H1 (cell line): ENCODE measurements at regions not wholly inside any gene's neighbourhood (a gene's known extent, or its start where the extent isn't known, plus 50 kb on each side); places are given as distances from the start of the nearest gene placed in this dataset.

Source experiments
- CTCF ChIA-PET: fragments of 300-600 bp; sonication (Branson Sonifier 250); formaldehyde crosslinking; loops from one replicate; lab custom pipeline; 2021; ENCODE audit not compliant: partially characterized antibody; lab: Charles Lee
- POLR2A ChIA-PET: fragments of 300-600 bp; sonication (Branson Sonifier 250); formaldehyde crosslinking; loops from one replicate; lab custom pipeline; 2021; ENCODE audit warnings: inconsistent platforms; ENCODE audit not compliant: partially characterized antibody; lab: Charles Lee
- DNase-seq, 2 experiments: peaks; one replicate each; pipeline versions ENCODE4 v3.0.0 to v3.0.0-alpha.2; 2010 to 2022; ENCODE audit warnings: low spot score in 2 of 2, low read depth in 1 of 2, mixed read lengths in 1 of 2
- FAIRE-seq: peaks from 2 replicates; lab custom pipeline; 2011; peaks lifted over from hg19 to GRCh38; lab: Jason Lieb, UNC
- H2AFZ ChIP-seq: 2 replicates; pipeline ENCODE4 v1.8.1; 2012; ENCODE audit warnings: low read length, inconsistent platforms
- H2AK5ac ChIP-seq: 2 replicates; pipeline ENCODE4 v1.6.1; 2013; ENCODE audit warnings: low read depth, low read length
- H2BK120ac ChIP-seq: replicated peaks from 2 replicates; pipeline ENCODE3; 2013; ENCODE audit warnings: low read depth, low read length, inconsistent platforms
- H2BK12ac ChIP-seq: 2 replicates; pipeline ENCODE4 v1.6.1; 2013; ENCODE audit warnings: low read depth, low read length
- H2BK15ac ChIP-seq: 2 replicates; pipeline ENCODE4 v1.6.1; 2013; ENCODE audit warnings: low read length
- H2BK20ac ChIP-seq: 2 replicates; pipeline ENCODE4 v1.6.1; 2013; ENCODE audit warnings: low read length
- H2BK5ac ChIP-seq: 2 replicates; pipeline ENCODE4 v1.6.1; 2013; ENCODE audit warnings: low read depth, low read length
- H3K14ac ChIP-seq: 2 replicates; pipeline ENCODE4 v1.6.1; 2013; ENCODE audit warnings: inconsistent platforms; ENCODE audit not compliant: insufficient read length
- H3K18ac ChIP-seq: 2 replicates; pipeline ENCODE4 v1.6.1; 2013; ENCODE audit warnings: low read length; ENCODE audit errors: extremely low read depth
- H3K23ac ChIP-seq: 2 replicates; pipeline ENCODE4 v1.6.1; 2013; ENCODE audit warnings: inconsistent platforms; ENCODE audit not compliant: insufficient read length
- H3K23me2 ChIP-seq: 2 replicates; pipeline ENCODE4 v1.6.1; 2013; ENCODE audit warnings: low read depth, low read length
- H3K27ac ChIP-seq: 2 replicates; pipeline ENCODE4 v1.6.1; 2011; ENCODE audit warnings: low read depth, low read length, inconsistent platforms
- H3K27me3 ChIP-seq, 4 experiments: replicated peaks in 1 of 4; 1 replicate in 1 of 4; 2 replicates in 3 of 4; pipeline versions ENCODE4 v1.6.1 to v1.8.1; 2011 to 2013; ENCODE audit warnings: low read length in 3 of 4, mild to moderate bottlenecking in 3 of 4, inconsistent platforms in 2 of 4, mixed read lengths in 2 of 4, moderate library complexity in 1 of 4; ENCODE audit not compliant: control insufficient read depth in 3 of 4, insufficient read depth in 3 of 4; ENCODE audit errors: extremely low read depth in 1 of 4
- H3K36me3 ChIP-seq, 4 experiments: 2 replicates each; pipeline versions ENCODE4 v1.6.1 to v1.8.1; 2011 to 2013; ENCODE audit warnings: mild to moderate bottlenecking in 4 of 4, low read length in 3 of 4, moderate library complexity in 2 of 4, control low read depth in 1 of 4, inconsistent platforms in 1 of 4; ENCODE audit not compliant: insufficient read depth in 4 of 4, control insufficient read depth in 2 of 4
- H3K4ac ChIP-seq: replicated peaks from 2 replicates; pipeline ENCODE3; 2013; ENCODE audit warnings: low read length, low read depth, mixed read lengths, inconsistent platforms; ENCODE audit not compliant: insufficient read length
- H3K4me1 ChIP-seq, 4 experiments: replicated peaks in 1 of 4; 1 replicate in 1 of 4; 2 replicates in 3 of 4; pipeline versions ENCODE4 v1.6.1 to v1.8.1; 2011 to 2013; ENCODE audit warnings: low read length in 3 of 4, inconsistent platforms in 2 of 4, mixed read lengths in 1 of 4; ENCODE audit not compliant: insufficient read depth in 4 of 4, control insufficient read depth in 3 of 4
- H3K4me2 ChIP-seq, 2 experiments: 2 replicates each; pipeline versions ENCODE4 v1.6.1 to v1.8.1; 2011 to 2013; ENCODE audit warnings: low read depth in 2 of 2, low read length in 2 of 2, control low read depth in 1 of 2, inconsistent platforms in 1 of 2, mild to moderate bottlenecking in 1 of 2; ENCODE audit not compliant: insufficient read depth in 1 of 2
- H3K4me3 ChIP-seq, 4 experiments: fragments of 200-600, 300-600 bp in 1 of 4; sonication (generic), shearing (Covaris generic), sonication (Bioruptor Twin) in 1 of 4; 2 replicates each; pipeline versions ENCODE4 v1.5.1 to v1.8.1; 2011 to 2016; ENCODE audit warnings: low read length in 4 of 4, low read depth in 3 of 4, control low read depth in 2 of 4, inconsistent platforms in 2 of 4, mild to moderate bottlenecking in 2 of 4, mixed read lengths in 1 of 4, moderate library complexity in 1 of 4; ENCODE audit not compliant: insufficient read depth in 2 of 4; ENCODE audit errors: extremely low read depth in 1 of 4
- H3K56ac ChIP-seq: replicated peaks from 2 replicates; pipeline ENCODE3; 2013; ENCODE audit warnings: low read depth, mild to moderate bottlenecking, mixed read lengths, low read length, inconsistent platforms; ENCODE audit not compliant: insufficient read length
- H3K79me1 ChIP-seq: 2 replicates; pipeline ENCODE4 v1.6.1; 2013; ENCODE audit warnings: low read depth, low read length, control low read depth
- H3K79me2 ChIP-seq, 2 experiments: 2 replicates each; pipeline versions ENCODE4 v1.6.1 to v1.8.1; 2012 to 2013; ENCODE audit warnings: low read length in 2 of 2, mild to moderate bottlenecking in 2 of 2, inconsistent platforms in 1 of 2; ENCODE audit not compliant: insufficient read depth in 2 of 2, control insufficient read depth in 1 of 2
- H3K9ac ChIP-seq, 4 experiments: replicated peaks in 1 of 4; 1 replicate in 1 of 4; 2 replicates in 3 of 4; pipeline versions ENCODE4 v1.6.1 to v1.8.1; 2011 to 2013; ENCODE audit warnings: low read depth in 3 of 4, low read length in 3 of 4, control low read depth in 2 of 4, mild to moderate bottlenecking in 2 of 4, moderate library complexity in 2 of 4, inconsistent platforms in 1 of 4; ENCODE audit errors: extremely low read depth in 1 of 4
- H3K9me3 ChIP-seq, 2 experiments: 2 replicates each; pipeline versions ENCODE4 v1.6.1 to v1.8.1; 2012 to 2013; ENCODE audit warnings: mild to moderate bottlenecking in 2 of 2, moderate library complexity in 2 of 2, control low read depth in 1 of 2, inconsistent platforms in 1 of 2, low read depth in 1 of 2, low read length in 1 of 2, mixed read lengths in 1 of 2; ENCODE audit not compliant: insufficient read depth in 2 of 2
- H4K20me1 ChIP-seq, 2 experiments: replicated peaks in 1 of 2; 2 replicates each; pipeline versions ENCODE3 to v1.8.1; 2011 to 2013; ENCODE audit warnings: inconsistent platforms in 2 of 2, low read length in 2 of 2, mild to moderate bottlenecking in 1 of 2; ENCODE audit not compliant: insufficient read depth in 2 of 2, control insufficient read depth in 1 of 2
- H4K5ac ChIP-seq: 2 replicates; pipeline ENCODE4 v1.6.1; 2013; ENCODE audit warnings: low read length, low read depth, mixed read lengths, inconsistent platforms; ENCODE audit not compliant: insufficient read length
- H4K8ac ChIP-seq: 2 replicates; pipeline ENCODE4 v1.8.0; 2013; ENCODE audit warnings: mild to moderate bottlenecking, moderate library complexity, low read length, inconsistent platforms; ENCODE audit not compliant: insufficient read depth; ENCODE audit errors: extremely low read depth
- H4K91ac ChIP-seq: replicated peaks from 2 replicates; pipeline ENCODE3; 2013; ENCODE audit warnings: low read length, mixed read lengths, inconsistent platforms; ENCODE audit not compliant: insufficient read length
- WGBS, 2 experiments: shearing (Covaris generic) in 1 of 2; methylation state at CpG; one replicate each; pipeline versions ENCODE4 v1.1.6 to v1.1.7; 2013 to 2015; ENCODE audit warnings: low lambda C conversion rate in 2 of 2, mixed read lengths in 2 of 2, inconsistent platforms in 1 of 2, low coverage in 1 of 2, missing lambda C conversion rate in 1 of 2; ENCODE audit not compliant: insufficient replicate concordance in 2 of 2, insufficient coverage in 1 of 2, insufficient read length in 1 of 2; ENCODE audit errors: extremely low coverage in 1 of 2, missing lambda C conversion rate in 1 of 2; 5-methylcytosine and 5-hydroxymethylcytosine counted together
- TF ChIP-seq, protein P1 (sequence below): fragments of 300-600 bp; sonication (generic); IDR thresholded peaks from 2 replicates; pipeline ENCODE4 v1.7.1; 2012; ENCODE audit warnings: low read length, moderate library complexity, mild to moderate bottlenecking, inconsistent platforms; ENCODE audit not compliant: insufficient replicate concordance

DNA sequence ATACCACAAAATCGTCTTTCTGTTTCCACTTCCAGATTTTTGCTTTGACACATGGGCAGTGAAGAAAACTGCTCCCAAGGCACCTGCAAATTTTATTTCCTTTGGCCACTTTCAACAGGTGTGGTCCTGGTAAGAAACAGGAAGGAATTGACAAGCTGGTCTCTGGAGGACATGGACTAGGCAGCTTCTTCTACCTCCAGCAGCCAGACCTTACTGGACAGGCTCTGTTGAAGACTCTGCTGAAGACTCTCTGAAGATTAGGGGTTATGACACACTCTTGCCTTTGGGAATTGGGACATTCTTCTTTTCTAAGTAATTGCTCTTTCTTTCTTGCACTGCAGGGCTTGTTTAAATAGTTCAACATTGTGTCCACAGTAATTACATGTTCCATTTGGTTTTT is 147.7 kb upstream of the DCBLD2 start:
- FAIRE-seq (no peak), DNase-seq (no peak)
- H3K14ac ChIP-seq, result no peak overlapping the region
- H3K79me2 ChIP-seq, result no peaks in the 10 kb centered on the region
- ChIA-PET CTCF (interaction anchor here (0.7 to 1.1 kb wide), 2 partner anchors 16 to 232 kb away, joined by 3 read pairs; no protein-coding TSS in a partner anchor), POLR2A (no interaction called here)
- H3K36me3 ChIP-seq, result no peaks in the 10 kb centered on the region
- no peak overlapping the region for H3K56ac ChIP-seq
- no peak overlapping the region for H4K5ac ChIP-seq
- H2AK5ac ChIP-seq, result no peak overlapping the region
- no peak overlapping the region for H4K8ac ChIP-seq
- no peaks in the 10 kb centered on the region for H3K4me1 ChIP-seq
- no peak overlapping the region for H2BK5ac ChIP-seq
- no peak overlapping the region for H3K4ac ChIP-seq
- no peaks in the 10 kb centered on the region for H4K20me1 ChIP-seq
- no peak overlapping the region for H3K4me2 ChIP-seq
- no peak overlapping the region for H2BK12ac ChIP-seq
- H3K23ac ChIP-seq, result no peak overlapping the region
- H2AFZ ChIP-seq, result no peak overlapping the region
- H3K4me3 ChIP-seq, result no peak overlapping the region
- no peaks in the 10 kb centered on the region for H3K23me2 ChIP-seq
- no peaks in the 10 kb centered on the region for H3K27me3 ChIP-seq
- no peaks in the 10 kb centered on the region for H3K9me3 ChIP-seq
- H2BK20ac ChIP-seq, result no peak overlapping the region
- H2BK15ac ChIP-seq, result no peak overlapping the region
- H3K79me1 ChIP-seq, result no peaks in the 10 kb centered on the region
- H3K9ac ChIP-seq, result no peak overlapping the region
- no peak overlapping the region for H3K27ac ChIP-seq
- H3K18ac ChIP-seq, result no peak overlapping the region
- H2BK120ac ChIP-seq, result no peak overlapping the region
- H4K91ac ChIP-seq, result no peak overlapping the region
- 95% methylated on average over 1 of the region's 1 CpG; no CpG with 5 or more reads in 1 of the 2 experiments for WGBS, 2 experiments
- TF ChIP-seq, protein P1, sequence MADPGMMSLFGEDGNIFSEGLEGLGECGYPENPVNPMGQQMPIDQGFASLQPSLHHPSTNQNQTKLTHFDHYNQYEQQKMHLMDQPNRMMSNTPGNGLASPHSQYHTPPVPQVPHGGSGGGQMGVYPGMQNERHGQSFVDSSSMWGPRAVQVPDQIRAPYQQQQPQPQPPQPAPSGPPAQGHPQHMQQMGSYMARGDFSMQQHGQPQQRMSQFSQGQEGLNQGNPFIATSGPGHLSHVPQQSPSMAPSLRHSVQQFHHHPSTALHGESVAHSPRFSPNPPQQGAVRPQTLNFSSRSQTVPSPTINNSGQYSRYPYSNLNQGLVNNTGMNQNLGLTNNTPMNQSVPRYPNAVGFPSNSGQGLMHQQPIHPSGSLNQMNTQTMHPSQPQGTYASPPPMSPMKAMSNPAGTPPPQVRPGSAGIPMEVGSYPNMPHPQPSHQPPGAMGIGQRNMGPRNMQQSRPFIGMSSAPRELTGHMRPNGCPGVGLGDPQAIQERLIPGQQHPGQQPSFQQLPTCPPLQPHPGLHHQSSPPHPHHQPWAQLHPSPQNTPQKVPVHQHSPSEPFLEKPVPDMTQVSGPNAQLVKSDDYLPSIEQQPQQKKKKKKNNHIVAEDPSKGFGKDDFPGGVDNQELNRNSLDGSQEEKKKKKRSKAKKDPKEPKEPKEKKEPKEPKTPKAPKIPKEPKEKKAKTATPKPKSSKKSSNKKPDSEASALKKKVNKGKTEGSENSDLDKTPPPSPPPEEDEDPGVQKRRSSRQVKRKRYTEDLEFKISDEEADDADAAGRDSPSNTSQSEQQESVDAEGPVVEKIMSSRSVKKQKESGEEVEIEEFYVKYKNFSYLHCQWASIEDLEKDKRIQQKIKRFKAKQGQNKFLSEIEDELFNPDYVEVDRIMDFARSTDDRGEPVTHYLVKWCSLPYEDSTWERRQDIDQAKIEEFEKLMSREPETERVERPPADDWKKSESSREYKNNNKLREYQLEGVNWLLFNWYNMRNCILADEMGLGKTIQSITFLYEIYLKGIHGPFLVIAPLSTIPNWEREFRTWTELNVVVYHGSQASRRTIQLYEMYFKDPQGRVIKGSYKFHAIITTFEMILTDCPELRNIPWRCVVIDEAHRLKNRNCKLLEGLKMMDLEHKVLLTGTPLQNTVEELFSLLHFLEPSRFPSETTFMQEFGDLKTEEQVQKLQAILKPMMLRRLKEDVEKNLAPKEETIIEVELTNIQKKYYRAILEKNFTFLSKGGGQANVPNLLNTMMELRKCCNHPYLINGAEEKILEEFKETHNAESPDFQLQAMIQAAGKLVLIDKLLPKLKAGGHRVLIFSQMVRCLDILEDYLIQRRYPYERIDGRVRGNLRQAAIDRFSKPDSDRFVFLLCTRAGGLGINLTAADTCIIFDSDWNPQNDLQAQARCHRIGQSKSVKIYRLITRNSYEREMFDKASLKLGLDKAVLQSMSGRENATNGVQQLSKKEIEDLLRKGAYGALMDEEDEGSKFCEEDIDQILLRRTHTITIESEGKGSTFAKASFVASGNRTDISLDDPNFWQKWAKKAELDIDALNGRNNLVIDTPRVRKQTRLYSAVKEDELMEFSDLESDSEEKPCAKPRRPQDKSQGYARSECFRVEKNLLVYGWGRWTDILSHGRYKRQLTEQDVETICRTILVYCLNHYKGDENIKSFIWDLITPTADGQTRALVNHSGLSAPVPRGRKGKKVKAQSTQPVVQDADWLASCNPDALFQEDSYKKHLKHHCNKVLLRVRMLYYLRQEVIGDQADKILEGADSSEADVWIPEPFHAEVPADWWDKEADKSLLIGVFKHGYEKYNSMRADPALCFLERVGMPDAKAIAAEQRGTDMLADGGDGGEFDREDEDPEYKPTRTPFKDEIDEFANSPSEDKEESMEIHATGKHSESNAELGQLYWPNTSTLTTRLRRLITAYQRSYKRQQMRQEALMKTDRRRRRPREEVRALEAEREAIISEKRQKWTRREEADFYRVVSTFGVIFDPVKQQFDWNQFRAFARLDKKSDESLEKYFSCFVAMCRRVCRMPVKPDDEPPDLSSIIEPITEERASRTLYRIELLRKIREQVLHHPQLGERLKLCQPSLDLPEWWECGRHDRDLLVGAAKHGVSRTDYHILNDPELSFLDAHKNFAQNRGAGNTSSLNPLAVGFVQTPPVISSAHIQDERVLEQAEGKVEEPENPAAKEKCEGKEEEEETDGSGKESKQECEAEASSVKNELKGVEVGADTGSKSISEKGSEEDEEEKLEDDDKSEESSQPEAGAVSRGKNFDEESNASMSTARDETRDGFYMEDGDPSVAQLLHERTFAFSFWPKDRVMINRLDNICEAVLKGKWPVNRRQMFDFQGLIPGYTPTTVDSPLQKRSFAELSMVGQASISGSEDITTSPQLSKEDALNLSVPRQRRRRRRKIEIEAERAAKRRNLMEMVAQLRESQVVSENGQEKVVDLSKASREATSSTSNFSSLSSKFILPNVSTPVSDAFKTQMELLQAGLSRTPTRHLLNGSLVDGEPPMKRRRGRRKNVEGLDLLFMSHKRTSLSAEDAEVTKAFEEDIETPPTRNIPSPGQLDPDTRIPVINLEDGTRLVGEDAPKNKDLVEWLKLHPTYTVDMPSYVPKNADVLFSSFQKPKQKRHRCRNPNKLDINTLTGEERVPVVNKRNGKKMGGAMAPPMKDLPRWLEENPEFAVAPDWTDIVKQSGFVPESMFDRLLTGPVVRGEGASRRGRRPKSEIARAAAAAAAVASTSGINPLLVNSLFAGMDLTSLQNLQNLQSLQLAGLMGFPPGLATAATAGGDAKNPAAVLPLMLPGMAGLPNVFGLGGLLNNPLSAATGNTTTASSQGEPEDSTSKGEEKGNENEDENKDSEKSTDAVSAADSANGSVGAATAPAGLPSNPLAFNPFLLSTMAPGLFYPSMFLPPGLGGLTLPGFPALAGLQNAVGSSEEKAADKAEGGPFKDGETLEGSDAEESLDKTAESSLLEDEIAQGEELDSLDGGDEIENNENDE, result no peak
